Medulla oblongata (tissue), 1 donor: ENCODE measurements at regions not wholly inside any gene's neighbourhood (a gene's known extent, or its start where the extent isn't known, plus 50 kb on each side); places are given as distances from the start of the nearest gene placed in this dataset.
A peak's percentile ranks its signal among the peaks of the same experiment; 100 is the strongest.
"Not testable (repeated sequence)": the region's sequence is repeated elsewhere in the genome, so short reads cannot be mapped to it uniquely, and the experiment has no call there.

Source experiments
- DNase-seq: peaks from one replicate; pipeline ENCODE4 v3.0.0-alpha.2; 2015; ENCODE audit errors: extremely low spot score

GRCh38 chr6:8845690-8846089 is 410.3 kb upstream of the SLC35B3 start:
- DNase-seq: no peak

DNA sequence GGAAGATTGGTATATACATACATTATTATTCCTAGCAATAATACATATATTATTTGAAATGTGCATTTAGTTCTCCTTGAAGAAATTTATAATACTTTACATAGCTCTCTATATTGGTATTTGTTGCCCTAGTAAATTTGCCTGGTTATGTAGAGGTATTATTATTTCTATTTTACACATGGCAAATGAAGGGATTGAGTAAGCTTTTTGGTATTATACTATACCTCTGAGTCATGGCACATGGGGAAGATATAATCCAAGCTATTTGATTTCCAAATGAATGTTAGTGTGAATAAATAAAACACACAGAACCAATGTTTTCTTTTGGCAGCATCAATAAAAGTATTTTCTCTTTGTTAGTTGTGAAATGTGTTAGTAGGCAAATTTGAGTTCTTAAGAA is 409.6 kb upstream of the SLC35B3 start:
- DNase-seq: no peak

GRCh38 chr6:8839626-8840025 is 404.3 kb upstream of the SLC35B3 start:
- DNase-seq: no peak

DNA sequence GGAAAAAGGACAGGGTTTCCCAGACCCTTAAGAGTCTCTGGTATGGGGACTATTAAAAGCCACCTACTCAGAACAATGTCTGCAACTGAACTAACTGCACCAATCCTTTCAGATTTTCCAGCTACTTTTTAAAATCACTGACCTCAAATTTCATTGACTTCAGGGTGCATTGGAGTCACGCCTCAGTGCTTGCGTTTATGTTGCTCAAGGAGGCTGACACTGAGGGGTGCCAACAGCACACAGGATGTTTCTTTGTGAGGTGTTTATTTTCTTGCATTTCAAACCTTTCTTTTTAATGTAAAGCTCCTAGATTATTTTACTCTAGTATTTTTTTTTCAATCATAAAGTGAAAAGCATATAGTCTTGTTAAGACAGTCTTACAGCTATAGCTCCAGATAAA is 402.0 kb upstream of the SLC35B3 start:
- DNase-seq: no peak

GRCh38 chr6:8832695-8833094 is 397.4 kb upstream of the SLC35B3 start:
- not testable (repeated sequence) for DNase-seq

- no peak for DNase-seq
Observed at GRCh38 chr6:8831366-8832152, 396.2 kb upstream of the SLC35B3 start.

DNA sequence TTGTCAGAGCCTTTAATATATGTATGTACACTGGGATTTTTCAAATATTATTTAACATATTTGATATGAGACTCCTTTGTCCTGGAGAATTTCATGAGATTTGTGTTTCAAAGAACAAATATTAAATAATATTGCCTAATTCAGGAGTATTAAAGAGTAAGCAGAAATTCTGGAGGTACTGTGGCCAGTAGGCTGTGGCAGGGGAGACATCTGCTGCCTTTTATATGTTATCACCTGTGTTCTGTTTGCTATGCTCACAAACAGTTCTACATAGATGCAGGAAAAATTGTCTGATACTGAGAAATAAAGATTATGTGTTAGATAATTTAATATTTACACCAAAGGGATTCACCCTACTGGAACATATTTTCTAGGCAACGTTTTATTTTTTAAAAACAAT is 395.4 kb upstream of the SLC35B3 start:
- DNase-seq: no peak

- DNase-seq: no peak
Observed at GRCh38 chr6:8829796-8830195, 394.5 kb upstream of the SLC35B3 start.

DNA sequence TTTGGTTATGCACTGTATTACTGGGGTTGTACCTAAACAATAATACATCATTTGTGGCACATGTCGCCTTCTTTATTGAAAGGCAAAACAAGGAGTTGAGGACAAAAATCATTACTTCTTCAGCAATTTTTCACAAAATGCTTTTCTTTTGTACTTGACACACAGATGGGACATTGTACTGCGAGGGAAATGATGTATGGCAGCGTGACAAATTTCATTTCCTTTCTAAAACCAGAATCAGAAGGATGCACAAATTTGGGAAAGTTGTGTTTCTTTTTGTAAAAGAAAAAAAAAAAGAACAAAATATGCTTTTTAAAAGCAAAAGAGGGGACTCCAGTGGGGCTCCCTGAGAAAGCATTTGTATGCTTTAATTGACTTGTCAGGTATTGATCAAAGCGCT is 394.0 kb upstream of the SLC35B3 start:
- DNase-seq: no peak

- no peak for DNase-seq
Observed at GRCh38 chr6:8828376-8828775, 393.0 kb upstream of the SLC35B3 start.

- DNase-seq: no peak
Observed at GRCh38 chr6:8825726-8826125, 390.4 kb upstream of the SLC35B3 start.

DNA sequence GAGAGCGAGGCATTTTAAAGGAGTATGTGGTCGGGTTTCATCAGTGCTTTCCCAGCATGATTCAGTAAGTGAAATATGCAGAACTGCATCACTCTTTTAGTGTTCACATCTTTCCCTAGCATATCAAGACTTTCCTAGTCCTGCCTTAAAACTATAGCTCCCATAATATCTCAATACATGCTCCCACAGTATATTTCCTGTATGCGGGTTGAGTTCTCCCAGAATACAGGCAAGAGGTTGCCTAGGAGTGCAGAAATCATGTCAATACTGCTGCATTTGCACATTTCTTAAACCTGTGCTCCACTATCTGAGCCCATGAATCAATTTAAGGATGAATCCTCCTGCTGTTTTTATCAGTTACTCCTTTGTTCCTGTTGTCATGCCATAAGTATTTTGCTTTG is 386.6 kb upstream of the SLC35B3 start:
- no peak for DNase-seq

- DNase-seq: no peak
Observed at GRCh38 chr6:8820313-8820712, 385.0 kb upstream of the SLC35B3 start.

- no peak for DNase-seq
Observed at GRCh38 chr6:8819446-8819845, 384.1 kb upstream of the SLC35B3 start.

DNA sequence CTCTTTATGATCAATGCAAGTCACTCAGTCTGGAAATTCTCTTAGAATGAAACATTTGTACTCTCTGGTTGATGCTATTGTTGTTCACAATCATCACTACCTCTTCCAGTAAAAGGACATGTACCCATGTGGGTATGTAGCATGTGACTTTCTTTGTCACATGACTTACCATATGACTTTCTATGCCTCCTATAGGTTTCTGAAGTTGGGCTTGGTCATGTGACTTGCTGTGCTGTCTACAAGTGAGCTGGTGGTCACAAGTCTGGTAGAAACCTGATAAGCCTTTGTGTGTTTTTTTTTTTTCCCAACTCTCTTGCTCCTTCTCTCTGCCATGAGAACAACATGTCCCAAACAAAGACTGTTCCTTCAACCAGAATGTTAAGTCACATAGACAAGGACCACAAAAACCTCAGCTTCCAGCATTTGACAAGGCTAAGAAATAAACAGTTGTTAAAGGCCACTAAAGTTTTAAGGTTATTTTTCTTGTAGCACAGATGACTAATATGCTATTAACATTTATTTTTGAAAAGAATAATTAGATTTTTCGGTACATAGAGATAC is 379.2 kb upstream of the SLC35B3 start:
- no peak for DNase-seq

GRCh38 chr6:8810325-8810724 is 375.0 kb upstream of the SLC35B3 start:
- no peak for DNase-seq

GRCh38 chr6:8809662-8810061 is 374.3 kb upstream of the SLC35B3 start:
- no peak for DNase-seq

DNA sequence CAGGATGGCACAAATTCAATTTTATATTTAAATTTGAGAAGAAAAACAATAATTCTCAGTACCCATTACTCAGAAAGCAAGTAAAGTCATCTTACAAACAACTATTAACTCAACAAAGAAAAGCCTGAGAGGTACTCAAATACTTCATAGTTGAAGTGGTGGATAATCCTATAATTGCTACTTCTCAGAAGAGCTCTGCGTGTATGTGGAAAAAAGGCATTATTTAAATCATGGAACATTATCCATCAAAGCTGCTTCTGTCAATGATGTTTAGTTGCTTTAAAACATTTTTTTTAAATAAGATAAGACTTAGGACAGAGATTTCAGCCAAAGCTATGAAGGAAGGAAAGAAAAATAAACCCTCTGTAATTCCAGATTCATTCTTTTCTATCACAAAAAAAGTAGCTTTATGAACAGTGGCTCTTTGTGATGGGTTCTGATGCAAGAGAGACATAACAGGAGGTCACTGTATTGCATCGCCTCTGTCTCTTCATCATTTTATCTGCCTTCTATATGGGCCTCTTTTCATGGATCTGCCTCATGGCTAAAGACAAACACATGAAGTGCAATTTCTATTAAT is 367.9 kb upstream of the SLC35B3 start:
- DNase-seq: peak; percentile 5

- DNase-seq: not testable (repeated sequence)
Observed at GRCh38 chr6:8802397-8802796, 367.1 kb upstream of the SLC35B3 start.

GRCh38 chr6:8794420-8794819 is 359.1 kb upstream of the SLC35B3 start:
- no peak for DNase-seq

DNA sequence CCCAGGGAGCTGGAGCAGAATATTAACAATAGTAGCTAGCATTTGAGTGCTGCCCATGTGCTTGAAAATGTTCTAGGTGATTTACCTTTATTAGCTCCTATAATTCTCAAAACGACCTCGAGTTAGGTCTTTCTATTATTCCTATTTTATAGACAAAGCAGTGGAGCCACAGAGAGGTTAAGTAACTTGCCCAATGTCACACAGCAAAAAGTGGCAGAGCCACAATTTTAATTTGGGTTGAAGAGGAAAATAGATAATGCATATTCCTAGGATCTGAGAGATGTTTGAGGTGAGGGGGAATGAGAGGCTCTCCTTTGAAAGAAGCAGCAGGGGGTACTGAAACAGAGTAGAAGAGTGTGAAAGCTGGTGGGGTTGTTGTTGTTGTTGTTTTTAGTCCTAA is 354.5 kb upstream of the SLC35B3 start:
- no peak for DNase-seq

GRCh38 chr6:8785223-8785622 is 349.9 kb upstream of the SLC35B3 start:
- no peak for DNase-seq

GRCh38 chr6:8783191-8783590 is 347.8 kb upstream of the SLC35B3 start:
- no peak for DNase-seq
